ENCODE measurements at regions not wholly inside any gene's neighbourhood (a gene's known extent, or its start where the extent isn't known, plus 50 kb on each side); places are given as distances from the start of the nearest gene placed in this dataset.

GRCh38 chr11:122348659-122349409 lies 232.8 kb upstream of the BLID start:
- TF ChIP-seq CTCF (optimal IDR thresholded peaks at IDR 0.05 in 1 of 3, IDR thresholded peaks at IDR 0.05 in 1 of 3, conservative IDR thresholded peaks at IDR 0.05 in 1 of 3; ENCODE audit: extremely low read depth in 1 of 3, insufficient read depth in 2 of 3, low read length in 3 of 3) (no peak), EZH2 (IDR thresholded peaks at IDR 0.05; ENCODE audit: low read length) (no peak)
